Liver (tissue), 7 donors: ENCODE measurements at regions not wholly inside any gene's neighbourhood (a gene's known extent, or its start where the extent isn't known, plus 50 kb on each side); places are given as distances from the start of the nearest gene placed in this dataset.

ENCODE experiments used
- DNase-seq: peaks from one replicate; pipeline ENCODE4 v3.0.0-alpha.2; 2017; ENCODE audit warnings: low spot score
- H3K27ac ChIP-seq, 2 donors: one replicate each; pipeline ENCODE4 v1.7.0; 2013; ENCODE audit warnings: inconsistent platforms in 2 of 2, low read length in 2 of 2, control low read depth in 1 of 2, low read depth in 1 of 2, mild to moderate bottlenecking in 1 of 2
- H3K27me3 ChIP-seq, 4 donors: one replicate each; pipeline versions ENCODE4 v1.6.1 to v1.7.0; 2013; ENCODE audit warnings: low read length in 3 of 4, inconsistent platforms in 1 of 4, mild to moderate bottlenecking in 1 of 4, moderate library complexity in 1 of 4; ENCODE audit not compliant: control insufficient read depth in 4 of 4, insufficient read depth in 4 of 4
- H3K36me3 ChIP-seq, 4 donors: one replicate each; pipeline versions ENCODE4 v1.6.1 to v1.7.0; 2013; ENCODE audit warnings: low read length in 3 of 4, mild to moderate bottlenecking in 3 of 4, low read depth in 1 of 4, moderate library complexity in 1 of 4; ENCODE audit not compliant: control insufficient read depth in 4 of 4, insufficient read depth in 3 of 4
- H3K4me1 ChIP-seq, 4 donors: one replicate each; pipeline versions ENCODE4 v1.6.1 to v1.7.0; 2013; ENCODE audit warnings: low read length in 3 of 4, mild to moderate bottlenecking in 3 of 4, moderate library complexity in 1 of 4; ENCODE audit not compliant: control insufficient read depth in 4 of 4, insufficient read depth in 4 of 4
- H3K4me3 ChIP-seq, 3 donors: one replicate each; pipeline versions ENCODE4 v1.6.1 to v1.7.0; 2013; ENCODE audit warnings: low read length in 3 of 3, control low read depth in 1 of 3, low read depth in 1 of 3, mild to moderate bottlenecking in 1 of 3
- H3K9ac ChIP-seq, 2 donors: one replicate each; pipeline ENCODE4 v1.7.0; 2013; ENCODE audit warnings: low read length in 2 of 2, mild to moderate bottlenecking in 2 of 2, moderate library complexity in 2 of 2, control low read depth in 1 of 2, low read depth in 1 of 2
- H3K9me3 ChIP-seq, 4 donors: one replicate each; pipeline versions ENCODE4 v1.6.1 to v1.7.0; 2013; ENCODE audit warnings: low read length in 3 of 4; ENCODE audit not compliant: control insufficient read depth in 4 of 4
- ATF3 ChIP-seq: IDR thresholded peaks from 2 replicates; pipeline ENCODE4 v1.6.1; 2016; ENCODE audit warnings: antibody characterized with exemption
- EGR1 ChIP-seq, 2 donors: IDR thresholded peaks; 2 replicates each; pipeline ENCODE4 v1.6.1; 2016 to 2018; ENCODE audit warnings: antibody characterized with exemption in 2 of 2, low read depth in 2 of 2
- FOXA1 ChIP-seq: IDR thresholded peaks from 2 replicates; pipeline ENCODE4 v1.6.1; 2016; ENCODE audit warnings: antibody characterized with exemption
- GABPA ChIP-seq, 2 donors: IDR thresholded peaks in 1 of 2; conservative IDR thresholded peaks in 1 of 2; 2 replicates each; pipeline ENCODE4 v1.6.1; 2016; ENCODE audit warnings: antibody characterized with exemption in 2 of 2, mild to moderate bottlenecking in 1 of 2, moderate library complexity in 1 of 2
- HNF4A ChIP-seq, 2 donors: conservative IDR thresholded peaks; 2 replicates each; pipeline ENCODE4 v1.6.1; 2016; ENCODE audit warnings: antibody characterized with exemption in 2 of 2, mild to moderate bottlenecking in 2 of 2
- HNF4G ChIP-seq: IDR thresholded peaks from 2 replicates; pipeline ENCODE4 v1.6.1; 2016; ENCODE audit warnings: antibody characterized with exemption
- JUND ChIP-seq, 2 donors: IDR thresholded peaks; 2 replicates each; pipeline ENCODE4 v1.6.1; 2016; ENCODE audit warnings: antibody characterized with exemption in 2 of 2
- NR2F2 ChIP-seq: IDR thresholded peaks from 2 replicates; pipeline ENCODE4 v1.6.1; 2016; ENCODE audit warnings: antibody characterized with exemption
- RAD21 ChIP-seq, 2 donors: IDR thresholded peaks; 2 replicates each; pipeline ENCODE4 v1.6.1; 2016; ENCODE audit warnings: antibody characterized with exemption in 2 of 2, mild to moderate bottlenecking in 2 of 2
- SP1 ChIP-seq: IDR thresholded peaks from 2 replicates; pipeline ENCODE4 v1.6.1; 2018; ENCODE audit warnings: antibody characterized with exemption, mild to moderate bottlenecking
- TAF1 ChIP-seq: conservative IDR thresholded peaks from 2 replicates; pipeline ENCODE4 v1.6.1; 2016; ENCODE audit warnings: antibody characterized with exemption, mild to moderate bottlenecking
- YY1 ChIP-seq: IDR thresholded peaks from 2 replicates; pipeline ENCODE4 v1.6.1; 2016; ENCODE audit warnings: antibody characterized with exemption, mild to moderate bottlenecking
- ZBTB33 ChIP-seq: IDR thresholded peaks from 2 replicates; pipeline ENCODE4 v1.6.1; 2016; ENCODE audit warnings: antibody characterized with exemption
- WGBS: extraction: QIAGEN DNeasy Blood & Tissue Kit; methylation state at CpG from one replicate; pipeline ENCODE4 v1.1.7; 2013; 5-methylcytosine and 5-hydroxymethylcytosine counted together
- donor health status: healthy.
- donor health status: healthy.
- donor health status: healthy.
- donor health status: healthy.

GRCh38 chr2:15829091-15829801, 111.1 kb upstream of the MYCN start (continued):
- no peak for TF ChIP-seq HNF4A (conservative IDR thresholded peaks at IDR 0.05)

GRCh38 chr2:15829985-15830384, 110.4 kb upstream of the MYCN start:
- H3K4me1 ChIP-seq = no peaks in the 10 kb centered on the region
- TF ChIP-seq GABPA (IDR thresholded peaks at IDR 0.05 in 1 of 2, conservative IDR thresholded peaks at IDR 0.05 in 1 of 2) = no peak
- TF ChIP-seq YY1 = no peak
- TF ChIP-seq SP1 = no peak
- no peak for TF ChIP-seq HNF4A (conservative IDR thresholded peaks at IDR 0.05)
- no peak for TF ChIP-seq NR2F2
- no peak for TF ChIP-seq ATF3
- no peaks in the 10 kb centered on the region for H3K36me3 ChIP-seq
- no peak overlapping the region for H3K27ac ChIP-seq
- no peaks in the 10 kb centered on the region for H3K9me3 ChIP-seq
- H3K4me3 ChIP-seq = no peak overlapping the region
- H3K27me3 ChIP-seq = no peaks in the 10 kb centered on the region
- WGBS = 92% methylated on average over 2 of the region's 2 CpGs
- DNase-seq = no peak
- H3K9ac ChIP-seq = no peak overlapping the region

- H3K27ac ChIP-seq = no peak overlapping the region
- H3K27me3 ChIP-seq = no peaks in the 10 kb centered on the region
- H3K4me3 ChIP-seq = no peak overlapping the region
- H3K9me3 ChIP-seq = no peaks in the 10 kb centered on the region
- WGBS = 91% methylated on average over 1 of the region's 1 CpG
- H3K9ac ChIP-seq = no peak overlapping the region
- no peak for TF ChIP-seq TAF1
- no peak for TF ChIP-seq JUND (IDR thresholded peaks at IDR 0.05)
- TF ChIP-seq YY1 = no peak
- TF ChIP-seq HNF4G = no peak
- TF ChIP-seq FOXA1 = no peak
- no peak for TF ChIP-seq RAD21 (IDR thresholded peaks at IDR 0.05)
- TF ChIP-seq NR2F2 = no peak
- TF ChIP-seq HNF4A (conservative IDR thresholded peaks at IDR 0.05) = no peak
- no peak for TF ChIP-seq GABPA (IDR thresholded peaks at IDR 0.05 in 1 of 2, conservative IDR thresholded peaks at IDR 0.05 in 1 of 2)
- TF ChIP-seq ZBTB33 = no peak
- H3K36me3 ChIP-seq = no peaks in the 10 kb centered on the region
- no peak for DNase-seq
- H3K4me1 ChIP-seq = no peaks in the 10 kb centered on the region
These were observed 109.3 kb upstream of the MYCN start for GRCh38 chr2:15830937-15831549.

GRCh38 chr2:15832030-15832709, 108.2 kb upstream of the MYCN start:
- Histone ChIP-seq H3K9ac (no peak overlapping the region), H3K27me3 (no peaks in the 10 kb centered on the region), H3K9me3 (no peaks in the 10 kb centered on the region), H3K4me3 (no peak overlapping the region), H3K36me3 (no peaks in the 10 kb centered on the region), H3K4me1 (no peaks in the 10 kb centered on the region), H3K27ac (no peak overlapping the region)
- TF ChIP-seq HNF4G = no peak
- no peak for TF ChIP-seq EGR1 (IDR thresholded peaks at IDR 0.05; ENCODE audit: low read depth in 2 of 2)
- TF ChIP-seq TAF1 = no peak
- no peak for TF ChIP-seq FOXA1
- no peak for TF ChIP-seq ATF3
- no peak for TF ChIP-seq SP1
- no peak for TF ChIP-seq YY1
- TF ChIP-seq RAD21 (IDR thresholded peaks at IDR 0.05) = no peak
- DNase-seq = no peak
- WGBS = 95% methylated on average over 8 of the region's 8 CpGs
